Activated CD4-positive, alpha-beta T cell treated with anti-CD3 and anti-CD28 coated beads for 48 hours (primary cell): ENCODE measurements at regions not wholly inside any gene's neighbourhood (a gene's known extent, or its start where the extent isn't known, plus 50 kb on each side); places are given as distances from the start of the nearest gene placed in this dataset.

Experiments used
- DNase-seq: peaks from one replicate; pipeline ENCODE4 v3.0.0-alpha.2; 2020

DNA sequence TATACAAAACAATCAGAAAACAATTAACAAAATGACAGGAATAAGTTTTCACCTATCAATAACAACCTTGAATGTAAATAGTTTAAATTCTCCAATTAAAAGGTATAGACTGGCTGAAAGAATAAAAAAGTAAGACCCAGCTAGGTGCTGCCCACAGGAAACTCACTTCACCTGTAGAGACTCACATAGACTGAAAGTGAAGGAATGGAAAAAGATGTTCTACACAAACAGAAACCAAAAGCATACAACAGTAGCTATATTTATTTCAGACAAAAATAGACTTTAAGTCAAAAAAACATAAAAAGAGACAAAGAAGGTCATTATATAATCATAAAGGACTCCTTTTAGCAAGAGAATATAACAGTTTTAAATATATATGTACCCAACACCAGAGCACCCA is 152.4 kb upstream of the PWP1 start:
- DNase-seq, result no peak

DNA sequence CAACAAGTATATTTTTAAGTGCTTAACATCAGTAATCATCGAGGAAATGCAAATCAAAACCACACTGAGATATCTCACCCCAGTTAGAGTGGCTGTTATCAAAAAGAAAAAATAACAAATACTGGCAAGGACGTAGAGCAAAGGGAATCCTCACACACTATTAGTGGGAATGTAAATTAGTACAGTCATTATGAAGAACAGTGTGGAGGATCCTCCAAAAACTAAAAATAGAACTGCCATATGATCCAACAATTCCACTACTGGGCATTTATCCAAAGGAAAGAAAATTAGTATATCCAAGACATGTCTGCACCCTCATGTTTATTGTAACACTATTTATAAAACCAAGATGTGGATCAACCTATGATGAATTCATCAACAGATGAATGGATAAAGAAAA is 149.0 kb upstream of the PWP1 start:
- DNase-seq, result no peak

DNA sequence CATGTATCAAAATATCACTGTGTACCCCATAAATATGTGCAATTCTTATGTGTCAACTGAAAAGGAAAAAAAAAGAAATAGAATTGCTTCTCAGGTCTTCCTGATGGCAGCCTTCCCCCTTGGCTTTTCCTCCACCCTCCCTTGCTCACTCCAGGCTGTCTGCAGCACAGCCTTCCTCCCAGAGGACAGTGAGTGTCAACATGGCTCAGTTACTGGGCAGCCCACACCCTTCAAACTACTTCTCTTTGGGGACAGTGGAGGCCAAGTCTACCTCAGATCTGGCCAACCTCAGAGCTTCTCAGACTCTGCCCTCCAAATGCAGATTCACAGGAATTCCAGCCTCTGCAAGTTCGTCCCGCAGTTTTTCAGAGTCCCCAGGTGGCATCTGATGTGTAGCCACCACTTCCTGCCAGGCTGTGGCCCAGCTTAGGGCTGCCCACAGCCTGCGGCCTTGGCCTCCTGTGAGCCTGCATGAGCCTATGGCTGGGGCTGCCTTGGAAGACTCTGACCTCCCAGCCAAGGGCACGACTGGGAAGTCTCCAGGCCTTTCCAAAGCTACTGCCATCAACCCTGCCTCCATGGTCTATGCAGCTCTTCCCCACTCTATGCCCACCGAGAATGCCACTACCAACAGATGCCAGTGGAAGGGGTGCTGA is 148.0 kb upstream of the PWP1 start:
- DNase-seq, result no peak

DNA sequence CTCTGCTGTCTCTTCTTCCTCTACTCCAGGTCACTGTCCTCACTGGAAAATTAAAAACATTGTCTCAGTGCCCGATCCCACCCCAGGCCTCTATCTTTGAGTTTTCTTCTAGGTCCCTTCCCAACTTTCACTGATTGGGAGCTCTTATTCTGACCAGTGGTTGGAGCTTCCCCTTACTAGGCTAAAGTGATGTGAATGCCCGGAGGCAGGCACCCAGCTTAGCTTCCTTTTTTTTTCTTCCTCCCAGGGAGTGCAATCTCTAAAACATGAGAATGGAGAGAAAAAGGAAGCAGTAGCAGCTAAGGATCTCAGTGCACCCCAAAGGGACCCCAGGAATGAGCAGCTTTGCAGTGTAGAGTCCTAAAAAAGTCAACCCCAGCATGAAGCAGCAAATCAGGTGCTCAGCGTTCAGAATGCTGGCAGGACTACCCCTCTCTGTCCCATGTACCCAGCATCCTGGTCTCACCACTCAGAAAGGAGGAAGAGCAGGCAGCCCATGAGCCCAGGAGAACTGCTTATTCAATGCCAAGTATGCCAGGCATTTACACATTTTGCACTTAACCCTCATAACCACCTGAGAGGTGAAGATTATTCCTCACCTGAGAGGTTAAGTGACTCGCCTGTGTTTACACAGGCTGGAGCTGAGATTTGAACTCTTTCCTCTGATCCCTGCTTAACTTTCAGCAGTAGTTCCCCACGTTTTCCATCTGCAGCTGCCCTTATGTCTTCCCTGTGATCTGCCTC is 146.2 kb upstream of the PWP1 start:
- no peak for DNase-seq

DNA sequence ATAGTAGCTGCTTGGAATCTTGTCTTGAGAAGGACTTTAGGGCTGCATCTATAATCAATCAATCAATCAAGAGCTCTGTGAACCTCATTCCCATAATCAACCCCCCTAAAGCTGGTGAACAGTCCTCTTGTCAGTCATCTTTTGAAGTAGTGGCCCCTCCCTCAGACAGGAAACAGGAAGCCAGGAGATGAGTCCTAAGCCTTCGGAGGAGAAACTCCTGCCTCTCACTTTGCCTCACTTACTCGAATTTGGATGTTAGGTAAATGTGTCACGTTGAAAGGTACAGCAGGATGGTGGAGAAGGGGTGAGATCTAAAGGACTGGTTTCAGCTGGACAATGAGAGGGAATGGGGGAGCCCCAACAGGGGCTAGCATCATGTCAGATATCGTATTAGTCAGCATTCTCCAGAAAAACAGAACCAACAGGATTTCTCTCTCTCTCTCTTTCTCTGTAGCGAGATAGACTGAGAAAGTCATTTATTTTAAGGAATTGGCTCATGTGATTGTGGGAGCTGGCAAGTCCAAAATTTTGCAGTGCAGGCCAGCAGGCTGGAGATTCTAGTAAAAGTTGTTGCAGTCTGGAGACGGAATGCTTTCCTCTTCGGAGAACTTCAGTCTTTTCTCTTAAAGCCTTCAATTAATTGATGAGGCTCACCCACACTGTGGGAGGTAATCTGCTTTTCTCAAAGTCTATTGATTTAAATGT is 144.4 kb upstream of the PWP1 start:
- DNase-seq, result no peak

DNA sequence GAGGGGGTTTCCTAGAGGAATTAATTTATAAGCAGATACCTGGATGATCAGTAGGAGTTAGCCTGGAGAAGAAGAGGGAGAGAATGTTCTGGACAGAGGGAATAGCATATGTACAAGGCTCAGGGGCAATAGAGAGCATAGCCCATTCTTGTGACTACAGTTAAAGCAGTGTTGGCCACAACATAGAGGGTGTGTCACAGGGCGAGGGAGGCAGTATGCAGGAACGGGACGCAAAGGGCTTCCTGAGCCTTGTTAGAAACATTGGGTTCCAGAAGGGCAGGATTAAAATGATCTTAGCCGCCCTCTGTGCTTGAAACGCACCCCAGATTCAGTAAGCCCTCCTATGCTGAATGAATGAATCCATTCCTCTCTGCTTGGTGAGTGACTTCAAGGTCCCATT is 142.2 kb upstream of the PWP1 start:
- no peak for DNase-seq

DNA sequence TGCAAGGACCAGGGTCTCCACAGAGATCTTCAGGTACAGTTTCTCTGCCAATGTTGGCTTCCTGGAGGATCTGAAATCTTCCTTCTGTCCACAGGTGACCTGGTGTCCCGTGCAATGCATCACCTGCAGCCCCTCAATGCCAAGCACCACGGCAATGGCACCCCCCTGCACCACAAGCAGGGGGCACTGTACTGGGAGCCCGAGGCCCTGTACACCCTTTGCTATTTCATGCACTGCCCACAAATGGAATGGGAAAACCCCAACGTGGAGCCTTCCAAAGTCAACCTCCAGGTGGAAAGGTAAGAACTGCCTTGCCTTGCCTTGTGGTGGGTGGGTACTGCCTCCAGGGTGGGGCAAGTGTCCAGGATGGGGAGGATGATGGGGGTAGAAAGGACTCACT is 141.8 kb upstream of the PWP1 start:
- DNase-seq, result no peak

DNA sequence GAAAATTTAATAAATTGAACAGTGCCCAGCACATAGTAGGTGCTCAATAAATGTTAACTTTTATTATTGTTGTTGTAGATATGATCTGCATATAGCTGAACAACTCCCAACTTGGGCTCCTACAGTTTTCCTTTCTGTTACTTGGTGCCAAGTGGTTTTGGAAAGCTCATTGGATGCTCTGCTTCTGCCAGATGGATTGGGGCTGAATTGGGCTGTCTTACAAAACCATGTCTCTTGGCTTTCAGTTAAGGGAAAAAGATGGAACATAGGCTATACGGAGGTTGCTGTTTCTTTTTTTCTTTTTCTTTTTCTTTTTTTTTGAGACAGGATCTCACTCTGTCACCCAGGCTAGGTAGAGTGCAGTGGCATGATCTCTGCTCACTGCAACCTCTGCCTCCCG is 140.7 kb upstream of the PWP1 start:
- no peak for DNase-seq

DNA sequence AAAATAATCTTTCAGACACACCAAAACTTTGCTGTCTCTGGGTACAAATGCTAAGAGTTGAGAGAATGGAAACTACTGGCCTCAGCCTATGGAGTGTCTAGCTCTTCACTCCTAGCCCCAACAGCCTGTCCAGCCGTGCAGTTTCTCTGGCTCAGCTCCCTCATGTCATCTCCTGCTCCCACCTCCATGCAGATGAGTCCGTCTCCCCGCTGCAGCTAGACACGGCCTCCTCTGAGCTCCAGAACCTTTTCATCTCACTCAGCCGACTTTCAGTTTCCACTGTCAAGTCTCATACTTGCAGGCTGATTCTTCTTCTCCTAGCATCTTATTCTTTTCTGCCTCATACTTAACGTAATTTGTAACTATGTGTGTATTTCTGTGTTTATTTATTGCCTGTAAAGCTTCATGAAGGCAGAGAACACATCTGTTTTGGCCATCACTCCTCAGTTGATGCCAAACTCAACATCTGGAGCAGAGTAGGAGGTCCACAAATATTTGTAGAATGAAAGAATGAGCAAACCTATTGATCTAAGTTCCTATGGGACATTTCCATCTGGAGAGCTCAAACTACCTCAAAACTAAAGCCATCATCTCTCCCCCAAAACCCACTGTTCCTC is 139.8 kb upstream of the PWP1 start:
- DNase-seq, result no peak

DNA sequence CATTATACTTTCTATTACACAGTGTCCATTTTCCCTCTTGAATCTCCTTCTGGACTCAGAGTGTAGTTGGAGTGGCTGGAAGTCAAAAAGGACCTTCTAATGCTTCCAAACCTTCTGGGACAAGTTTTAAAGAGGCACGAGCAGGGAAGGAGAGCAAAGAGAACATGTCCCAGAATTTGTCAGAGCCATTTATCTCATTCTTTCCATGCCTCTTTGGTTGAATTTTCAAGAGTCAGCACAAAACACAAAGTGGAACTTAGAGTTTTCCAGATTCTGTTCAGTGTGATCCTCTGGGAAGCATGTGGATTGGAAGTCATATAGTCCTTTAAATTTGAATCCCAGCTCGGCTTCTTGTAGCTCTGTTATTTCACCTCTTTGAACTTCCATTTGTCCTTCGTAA is 138.2 kb upstream of the PWP1 start:
- no peak for DNase-seq

DNA sequence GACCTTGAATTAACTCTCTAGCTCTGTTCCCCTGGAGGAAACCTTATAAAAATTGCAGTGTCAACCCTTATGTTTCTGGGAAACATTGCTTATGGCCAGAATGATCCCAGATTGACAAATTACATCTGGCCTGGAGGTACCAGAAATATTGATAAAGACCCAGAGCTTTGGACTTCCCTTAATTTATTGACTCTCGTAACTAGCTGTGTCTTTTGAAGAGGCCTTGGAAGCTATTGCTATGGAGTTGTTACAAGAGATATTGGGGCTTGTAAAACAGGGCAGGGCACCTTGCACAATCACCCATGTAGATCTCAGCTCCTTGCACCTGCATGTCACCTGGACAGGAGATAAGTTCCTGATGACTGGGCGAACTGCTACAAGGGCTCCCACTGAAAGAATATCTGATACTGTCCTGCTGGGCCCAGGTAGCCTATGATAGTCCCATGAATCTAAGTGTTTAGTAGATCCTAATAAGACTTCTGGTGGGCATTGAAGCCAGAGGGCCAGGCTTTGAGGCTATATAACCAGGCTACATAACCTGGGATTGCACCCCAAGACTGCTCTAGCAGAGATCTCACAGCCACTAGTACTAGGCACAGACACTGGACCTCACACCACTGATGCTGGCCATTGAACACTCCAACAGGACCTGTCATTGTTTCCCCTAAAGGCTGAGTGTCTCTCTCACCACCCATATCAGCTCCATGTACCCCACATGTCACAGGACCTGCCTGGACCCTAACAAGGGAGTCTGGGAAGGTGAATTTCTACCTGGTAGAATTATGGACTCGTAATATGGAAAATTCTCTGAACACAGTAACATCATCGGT is 135.7 kb upstream of the PWP1 start:
- no peak for DNase-seq

DNA sequence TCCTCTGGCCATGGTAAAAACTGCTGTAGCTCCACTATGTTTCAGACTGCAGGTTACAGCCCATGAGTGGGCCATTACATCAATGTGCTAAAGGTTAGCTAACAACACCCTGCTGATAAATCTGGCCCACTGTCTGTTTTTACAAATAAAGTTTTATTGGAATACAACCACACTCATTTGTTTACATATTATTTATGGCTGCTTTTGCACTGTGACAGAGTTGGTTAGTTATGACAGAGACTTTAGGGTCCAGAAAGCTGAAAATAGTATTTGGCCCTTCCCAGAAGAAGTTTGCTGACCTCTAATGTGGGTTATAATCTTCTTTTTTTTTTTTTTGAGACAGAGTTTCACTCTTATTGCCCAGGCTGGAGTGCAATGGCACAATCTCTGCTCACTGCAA is 134.2 kb upstream of the PWP1 start:
- no peak for DNase-seq

DNA sequence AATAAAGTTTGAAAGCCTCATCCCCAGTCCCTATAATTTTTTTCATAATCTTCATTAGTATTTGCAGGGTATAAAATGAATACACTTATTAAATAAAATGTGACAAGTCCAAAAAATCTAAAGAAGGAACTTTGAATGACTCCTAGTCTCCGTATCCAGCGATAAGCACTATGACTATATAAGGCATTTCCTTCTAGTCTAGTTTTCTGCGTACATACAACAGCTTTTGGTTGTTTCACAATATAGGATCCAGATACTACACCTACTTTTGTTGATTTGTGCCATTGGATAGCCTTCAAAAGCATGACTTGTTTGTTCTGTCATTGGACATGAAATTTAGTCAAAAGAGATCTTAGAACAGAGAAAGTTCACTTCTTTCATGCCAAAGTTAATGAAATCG is 133.3 kb upstream of the PWP1 start:
- no peak for DNase-seq

DNA sequence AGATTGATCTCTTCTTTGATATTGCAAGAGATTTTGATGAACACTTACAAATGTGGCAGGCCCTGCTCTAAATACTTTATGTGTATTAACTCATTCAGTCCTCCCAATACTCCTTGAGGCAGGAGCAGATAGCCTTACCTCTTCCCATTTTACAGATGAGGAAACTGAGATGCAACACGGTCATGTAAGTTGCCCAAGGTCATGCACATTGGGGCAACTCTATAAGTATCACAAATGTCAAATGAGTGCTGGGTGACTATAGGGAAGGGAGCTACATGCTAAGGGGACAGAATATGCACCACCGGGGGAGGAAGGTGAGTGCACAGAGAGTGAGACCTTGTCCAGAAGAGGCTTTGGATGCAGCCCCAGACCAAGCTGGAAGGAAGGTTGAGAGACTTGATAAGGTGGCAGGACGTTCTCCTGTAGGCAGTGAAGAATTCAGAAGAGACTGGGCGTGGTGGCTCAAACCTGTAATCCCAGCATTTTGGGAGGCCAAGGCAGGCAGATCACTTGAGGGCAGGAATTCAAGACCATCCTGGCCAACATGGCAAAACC is 132.3 kb upstream of the PWP1 start:
- no peak for DNase-seq

DNA sequence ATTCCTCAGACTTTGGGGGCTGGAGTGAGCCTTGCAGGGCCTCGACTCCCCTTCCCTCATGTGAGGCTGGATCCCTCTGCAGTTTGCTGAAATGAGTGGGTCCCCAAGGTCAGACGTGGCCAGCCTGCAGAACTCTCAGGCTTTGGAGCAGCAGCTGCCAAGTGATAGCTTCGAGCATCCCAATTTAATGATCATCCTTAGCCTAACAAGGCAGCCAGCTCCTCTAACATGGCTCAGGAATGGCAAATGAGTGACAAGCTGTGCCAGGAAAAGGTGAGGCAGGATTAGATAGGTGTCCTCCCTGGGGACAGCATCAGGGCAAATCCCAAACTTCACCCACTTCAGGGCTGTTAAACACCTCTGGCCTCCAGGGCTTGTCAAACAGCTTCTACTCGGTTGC is 130.7 kb upstream of the PWP1 start:
- DNase-seq, result no peak

DNA sequence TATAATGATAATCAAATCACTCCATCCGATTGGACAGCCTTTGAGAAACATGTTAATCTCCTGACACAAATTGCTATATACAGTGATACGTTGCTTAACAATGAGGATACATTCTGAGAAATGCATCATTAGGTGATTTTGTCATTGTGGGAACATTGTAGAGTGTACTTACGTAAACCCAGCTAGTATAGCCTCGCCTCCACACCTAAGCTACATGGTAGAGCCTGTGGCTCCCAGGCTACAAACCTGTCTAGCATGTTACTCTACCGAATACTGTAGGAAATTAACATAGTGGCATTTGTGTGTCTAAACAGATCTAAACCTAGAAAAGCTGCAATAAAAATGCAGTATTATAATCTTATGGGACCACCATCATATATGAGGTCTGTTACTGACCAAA is 128.6 kb upstream of the PWP1 start:
- no peak for DNase-seq

DNA sequence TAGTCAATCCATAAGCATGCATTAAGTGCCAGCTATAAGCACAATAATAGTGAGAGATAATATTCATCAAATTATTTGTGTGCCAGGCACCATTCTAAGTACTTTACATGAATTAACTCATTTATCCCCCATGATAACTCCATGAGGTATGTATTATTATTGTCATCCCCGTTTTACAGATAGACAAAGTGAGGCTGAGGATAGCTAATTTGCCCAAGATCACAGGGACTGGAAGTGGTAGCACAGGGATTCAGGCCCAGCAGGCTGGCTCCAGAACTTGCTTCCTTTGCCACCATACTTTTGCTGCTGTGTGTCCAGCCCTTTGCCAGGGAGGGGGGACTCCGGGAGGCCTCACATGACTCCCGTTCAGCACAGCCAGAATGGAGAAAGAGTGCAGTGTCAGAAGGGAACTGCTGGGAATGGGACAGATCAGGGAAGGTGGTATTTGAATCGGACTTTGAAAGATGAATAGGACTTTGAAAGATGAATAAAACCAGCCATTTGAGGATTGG is 128.0 kb upstream of the PWP1 start:
- no peak for DNase-seq

DNA sequence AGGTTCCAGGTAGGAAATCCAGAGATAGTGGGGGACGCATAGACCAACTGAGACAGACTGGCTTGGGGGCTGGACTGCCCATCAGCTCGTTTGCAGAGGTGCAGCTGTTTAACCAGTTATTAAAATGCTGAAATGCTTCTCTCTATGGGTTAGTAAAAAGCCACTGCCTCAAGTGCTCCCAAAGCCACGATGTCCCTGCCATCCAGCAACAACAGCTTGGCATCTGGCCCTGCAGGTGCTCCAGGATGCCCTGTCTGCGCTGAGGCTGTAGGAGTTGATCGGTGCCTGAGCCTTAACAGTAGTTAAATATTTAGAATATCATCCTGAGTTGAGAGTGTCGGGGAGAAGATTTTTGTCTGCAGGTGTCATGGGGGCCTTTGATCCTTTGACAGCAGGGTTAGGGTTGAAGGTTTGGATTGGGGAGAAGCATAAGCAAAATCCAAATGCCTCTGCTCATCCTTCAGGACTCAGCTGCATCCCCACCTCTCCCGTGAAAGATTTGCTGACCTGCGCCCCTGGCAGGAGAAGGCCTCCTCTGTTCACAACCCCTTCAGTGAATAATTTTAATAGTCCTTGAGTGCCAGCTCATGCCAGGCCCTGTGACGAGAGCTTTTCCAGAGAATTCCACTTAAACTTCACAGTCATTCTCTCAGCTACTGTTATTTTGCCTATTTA is 127.3 kb upstream of the PWP1 start:
- no peak for DNase-seq

DNA sequence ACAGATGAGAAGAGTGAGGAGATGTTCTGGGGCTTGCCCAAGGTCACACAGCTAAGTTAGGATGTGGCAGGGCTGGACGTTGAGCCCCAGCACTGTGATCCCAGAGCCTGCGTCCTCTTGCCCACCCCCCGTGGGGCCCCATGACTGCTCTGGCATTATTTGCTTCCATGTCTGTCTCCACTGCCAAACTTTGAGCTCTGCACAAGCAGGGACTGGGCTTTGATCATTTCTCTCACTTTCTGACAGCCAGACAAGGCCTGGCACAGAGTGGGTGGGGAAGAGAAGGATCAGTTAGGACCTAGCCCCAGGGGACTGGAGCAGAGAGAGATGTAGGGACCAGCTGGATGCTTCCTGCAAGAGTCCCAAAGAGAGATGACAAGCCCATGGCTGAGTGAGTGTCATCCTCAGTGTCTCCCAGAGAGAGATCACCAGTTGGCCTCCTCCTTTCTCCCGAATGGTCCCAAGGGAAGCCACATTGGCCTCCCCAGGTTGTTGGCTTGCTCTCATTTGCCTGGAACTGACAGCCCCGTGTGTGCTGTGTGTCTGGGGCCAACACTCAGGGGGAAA is 126.7 kb upstream of the PWP1 start:
- DNase-seq, result no peak

DNA sequence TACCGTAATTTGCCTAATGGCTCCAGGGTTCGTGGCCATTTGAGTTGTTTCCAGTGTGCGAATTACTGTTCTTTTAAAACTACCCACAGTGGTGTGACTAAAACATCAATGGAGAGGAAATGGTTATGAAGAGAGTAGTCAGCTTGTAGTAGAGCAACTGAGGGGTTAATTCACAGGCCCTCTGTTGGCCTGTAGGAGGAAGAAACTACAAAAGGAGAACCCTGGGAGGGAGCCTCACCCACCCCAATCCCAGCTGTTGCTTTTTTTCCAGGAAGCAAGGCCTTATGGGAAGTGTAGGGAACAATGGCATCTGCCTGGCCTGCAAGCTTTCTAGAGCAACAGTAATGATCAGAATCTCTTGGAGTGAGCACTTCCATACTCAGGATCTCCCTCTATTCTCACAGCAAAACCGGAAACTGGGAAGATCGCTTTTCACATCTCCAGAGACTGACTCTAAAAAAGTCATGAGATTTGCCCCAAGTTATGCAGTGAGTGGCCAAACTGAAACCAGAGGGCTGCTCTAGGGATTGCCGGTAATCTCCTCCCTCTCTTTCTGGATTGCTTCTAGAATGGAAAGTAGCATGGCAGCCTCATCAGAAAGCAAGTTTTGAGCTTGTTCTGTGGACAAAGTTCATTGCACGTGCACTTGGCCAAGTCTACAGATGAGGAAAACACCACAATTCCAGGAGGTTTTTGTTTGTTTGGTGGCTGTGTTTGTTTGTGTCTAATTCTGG is 125.3 kb upstream of the PWP1 start:
- no peak for DNase-seq

DNA sequence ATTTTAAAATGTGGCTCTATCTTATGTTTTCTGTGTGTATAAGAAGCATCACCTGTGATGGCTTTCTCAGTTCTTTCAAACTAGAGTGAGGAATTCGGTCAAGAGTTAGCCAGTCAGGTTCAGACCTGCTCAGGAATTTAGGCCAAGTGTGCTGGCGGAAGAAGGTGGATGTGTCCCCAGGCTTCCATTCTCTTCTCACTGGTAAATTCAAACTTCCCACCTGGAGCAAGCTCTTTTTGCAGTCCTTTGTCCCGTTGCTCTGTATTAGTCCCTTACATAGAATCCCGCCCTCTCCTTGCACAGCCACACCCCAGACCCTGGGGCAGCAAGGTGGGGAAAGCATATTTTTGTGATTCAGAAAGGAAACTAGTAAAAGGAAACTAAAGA is 124.7 kb upstream of the PWP1 start:
- DNase-seq, result no peak
